HG03460 (cell line): ENCODE measurements at regions not wholly inside any gene's neighbourhood (a gene's known extent, or its start where the extent isn't known, plus 50 kb on each side); places are given as distances from the start of the nearest gene placed in this dataset.
A peak's percentile ranks its signal among the peaks of the same experiment; 100 is the strongest.

Experiments
- ATAC-seq: cut with Tn5 transposase; IDR thresholded peaks from one replicate; pipeline ENCODE4 v1.9.1; 2021; ENCODE audit not compliant: unreplicated experiment

DNA sequence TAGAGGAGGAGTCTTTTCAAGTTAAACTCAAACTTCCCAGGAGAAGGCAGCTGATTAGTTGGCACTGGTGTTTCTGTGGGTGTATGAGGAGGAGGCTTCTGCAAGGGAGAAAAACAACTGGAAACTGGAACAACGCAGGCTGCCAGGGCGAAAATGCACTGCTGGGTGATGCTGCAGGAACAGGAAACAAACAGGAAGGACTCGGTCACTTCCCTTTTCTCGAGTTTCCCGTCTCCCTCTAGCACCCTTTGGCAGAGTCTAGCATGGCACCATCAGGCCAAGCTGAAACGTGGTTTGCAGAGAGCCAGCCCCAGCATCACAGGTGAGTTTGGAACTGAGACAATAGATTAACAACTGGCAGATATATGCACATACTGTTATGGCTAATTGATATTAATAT, 77.5 kb upstream of the CAST start:
- no peak for ATAC-seq

- ATAC-seq: no peak
These were observed 73.6 kb upstream of the CAST start for GRCh38 chr5:96588539-96588938.

GRCh38 chr5:96590796-96591195, 71.4 kb upstream of the CAST start:
- no peak for ATAC-seq

DNA sequence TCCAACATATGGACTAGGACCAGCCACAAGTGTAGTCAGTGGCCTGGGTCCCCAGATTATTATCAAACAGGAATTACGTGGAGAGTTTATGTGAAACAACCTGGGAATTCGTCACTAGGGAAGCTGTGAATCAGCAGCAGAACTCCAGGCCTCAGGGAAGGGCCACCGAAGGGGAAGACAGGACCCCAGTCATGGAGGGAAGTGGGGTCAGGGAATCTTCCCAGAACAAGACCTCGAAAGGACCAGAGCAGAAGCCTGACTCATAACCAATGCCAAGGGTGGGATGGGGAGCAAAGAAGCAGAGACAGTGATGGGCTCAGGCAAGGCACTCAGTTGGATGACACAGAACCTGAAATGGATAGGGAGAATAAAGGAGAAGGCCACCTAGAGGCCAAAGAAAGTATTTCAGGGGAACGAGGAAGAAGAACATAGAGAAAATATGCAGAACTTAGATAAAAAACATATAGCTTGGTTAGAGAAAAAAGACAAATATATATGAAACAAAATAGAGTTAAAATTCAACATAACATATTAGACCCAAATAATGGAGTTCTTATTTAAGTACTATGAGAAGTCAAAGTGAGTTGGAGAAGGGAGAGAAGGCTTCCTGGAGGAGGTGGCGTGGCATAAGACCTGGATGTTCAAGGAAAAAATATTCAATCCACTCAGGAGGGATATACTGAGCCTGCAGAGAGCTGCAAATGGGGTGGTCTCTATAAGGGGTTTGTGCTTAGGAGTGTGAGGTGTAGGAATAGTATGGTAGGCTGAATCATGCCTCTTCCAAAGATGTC, 66.7 kb upstream of the CAST start:
- ATAC-seq: no peak

- no peak for ATAC-seq
These were observed 64.6 kb upstream of the CAST start for GRCh38 chr5:96597438-96598020.

- no peak for ATAC-seq
These were observed 61.0 kb upstream of the CAST start for GRCh38 chr5:96601200-96601599.

- ATAC-seq: peak; percentile 86
These were observed 60.4 kb upstream of the CAST start for GRCh38 chr5:96601715-96602244.

GRCh38 chr5:96602776-96603175, 59.4 kb upstream of the CAST start:
- ATAC-seq: no peak

GRCh38 chr5:96605144-96605837, 56.9 kb upstream of the CAST start:
- no peak for ATAC-seq

- no peak for ATAC-seq
These were observed 52.8 kb upstream of the CAST start for GRCh38 chr5:96609369-96609768.

GRCh38 chr5:96610747-96611146, 51.4 kb upstream of the CAST start:
- ATAC-seq: no peak

DNA sequence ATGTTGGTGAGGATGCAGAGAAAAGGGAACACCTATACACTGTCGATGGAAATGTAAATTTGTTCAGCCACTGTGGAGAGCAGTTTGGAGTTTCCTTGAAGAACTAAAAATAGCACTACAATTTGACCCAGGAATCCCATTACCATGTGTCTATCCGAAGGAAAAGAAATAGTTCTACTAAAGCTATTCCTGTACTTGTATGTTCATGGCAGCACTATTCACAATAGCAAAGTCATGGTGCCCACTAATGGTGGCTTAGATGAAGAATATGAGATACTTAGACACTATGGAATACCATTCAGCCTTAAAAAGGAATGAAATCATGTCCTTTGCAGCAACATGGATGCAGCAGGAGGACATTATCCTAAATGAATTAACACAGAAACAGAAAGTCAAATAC, 50.2 kb upstream of the CAST start:
- no peak for ATAC-seq
